K562 (cell line): ENCODE measurements at regions not wholly inside any gene's neighbourhood (a gene's known extent, or its start where the extent isn't known, plus 50 kb on each side); places are given as distances from the start of the nearest gene placed in this dataset.

Experiments used
- ATAC-seq: fragments of 200-7000 bp; cut with Tn5 transposase; 3 replicates; pipeline ENCODE4 v1.9.1; 2020; ENCODE audit warnings: moderate library complexity
- BruUV-seq: library from RNA; stranded (reverse); fragments of 400-500 nt; replicated peaks from 2 replicates; lab custom pipeline; 2021; lab: Mats Ljungman, UMichigan
- CTCF ChIA-PET: fragments of 300-600 bp; formaldehyde crosslinking; extraction: SDS; loops from one replicate; lab custom pipeline; 2021; ENCODE audit warnings: low intra/inter-chr PET ratio; lab: Yijun Ruan, JAX
- POLR2A ChIA-PET: fragments of 300-600, 350-650 bp; sonication (Branson Sonifier 250); formaldehyde crosslinking; extraction: SDS; loops from one replicate; lab custom pipeline; 2021; ENCODE audit warnings: antibody characterized with exemption, inconsistent platforms; lab: Yijun Ruan, JAX
- DNase-seq, 4 experiments: peaks; one replicate each; pipeline versions ENCODE4 v3.0.0 to v3.0.0-alpha.2; 2011 to 2018; ENCODE audit warnings: low spot score in 3 of 4, mixed read lengths in 3 of 4; ENCODE audit errors: extremely low read depth in 1 of 4
- FAIRE-seq: peaks from 2 replicates; lab custom pipeline; 2011; peaks lifted over from hg19 to GRCh38; lab: Jason Lieb, UNC
- H2AFZ ChIP-seq: 2 replicates; pipeline ENCODE4 v1.6.0; 2011; ENCODE audit warnings: low read depth, low read length, control low read depth, inconsistent platforms
- H3K27ac ChIP-seq: fragments of 200-600 bp; 3 replicates; pipeline ENCODE4 v1.8.0; 2011; ENCODE audit warnings: low read depth, mild to moderate bottlenecking, control low read depth, inconsistent platforms, low read length, moderate library complexity, mixed read lengths; ENCODE audit errors: extremely low read depth
- H3K27me3 ChIP-seq, 2 experiments: fragments of 300-600 bp in 1 of 2; 2 replicates in 1 of 2; 3 replicates in 1 of 2; pipeline versions ENCODE4 v1.6.0 to v1.8.0; 2011; ENCODE audit warnings: inconsistent platforms in 2 of 2, low read length in 2 of 2, mild to moderate bottlenecking in 1 of 2, mixed read lengths in 1 of 2, moderate library complexity in 1 of 2; ENCODE audit not compliant: control insufficient read depth in 2 of 2, insufficient read depth in 2 of 2
- H3K36me3 ChIP-seq: fragments of 300-600 bp; 3 replicates; pipeline ENCODE4 v1.8.0; 2011; ENCODE audit warnings: mild to moderate bottlenecking, low read length, inconsistent platforms; ENCODE audit not compliant: control insufficient read depth, insufficient read depth
- H3K4me1 ChIP-seq, 2 experiments: fragments of 200-600 bp in 1 of 2; replicated peaks in 1 of 2; 2 replicates in 1 of 2; 3 replicates in 1 of 2; pipeline versions ENCODE4 v1.5.1 to v1.8.0; 2011; ENCODE audit warnings: inconsistent platforms in 2 of 2, low read length in 2 of 2, mild to moderate bottlenecking in 1 of 2, mixed read lengths in 1 of 2, moderate library complexity in 1 of 2; ENCODE audit not compliant: control insufficient read depth in 2 of 2, insufficient read depth in 2 of 2
- H3K4me2 ChIP-seq: 2 replicates; pipeline ENCODE4 v1.6.1; 2011; ENCODE audit warnings: low read length, control low read depth, inconsistent platforms, mixed read lengths; ENCODE audit not compliant: insufficient read depth
- H3K4me3 ChIP-seq: fragments of 200-600 bp; sonication (generic), shearing (Covaris generic); 2 replicates; pipeline ENCODE4 v1.5.1; 2016; ENCODE audit warnings: control low read depth, inconsistent platforms
- H3K79me2 ChIP-seq: fragments of 200-600 bp; 3 replicates; pipeline ENCODE4 v1.8.0; 2011; ENCODE audit warnings: low read length, inconsistent platforms; ENCODE audit not compliant: control insufficient read depth, insufficient read depth
- H3K9ac ChIP-seq, 2 experiments: 2 replicates each; pipeline versions ENCODE4 v1.6.0 to v1.6.1; 2011; ENCODE audit warnings: low read depth in 2 of 2, low read length in 2 of 2, control low read depth in 1 of 2, inconsistent platforms in 1 of 2, mild to moderate bottlenecking in 1 of 2, mixed read lengths in 1 of 2; ENCODE audit not compliant: insufficient read depth in 1 of 2
- H3K9me1 ChIP-seq: one replicate; pipeline ENCODE4 v1.6.0; 2011; ENCODE audit warnings: inconsistent platforms, mild to moderate bottlenecking, low read length, moderate library complexity; ENCODE audit not compliant: control insufficient read depth, insufficient read depth
- H3K9me3 ChIP-seq: replicated peaks from 2 replicates; pipeline ENCODE4 v1.5.1; 2011; ENCODE audit warnings: low read depth, low read length, inconsistent platforms; ENCODE audit not compliant: control insufficient read depth, insufficient read depth
- H4K20me1 ChIP-seq: replicated peaks from 2 replicates; pipeline ENCODE4 v1.6.1; 2011; ENCODE audit warnings: low read length, inconsistent platforms, mixed read lengths; ENCODE audit not compliant: control insufficient read depth, insufficient read depth
- ASH1L ChIP-seq: fragments of 450-650 bp; IDR thresholded peaks from 2 replicates; pipeline ENCODE4 v1.6.1; 2018; ENCODE audit warnings: borderline replicate concordance, mild to moderate bottlenecking, low read depth; ENCODE audit not compliant: partially characterized antibody
- CCAR2 ChIP-seq: fragments of 200-400 bp; formaldehyde crosslinking; IDR thresholded peaks from 2 replicates; pipeline ENCODE4 v1.6.1; 2017; ENCODE audit warnings: mild to moderate bottlenecking, low read depth, low read length
- FOXJ2 ChIP-seq: fragments of 200-800 bp; sonication (Bioruptor generic); IDR thresholded peaks from 2 replicates; pipeline ENCODE4 v1.6.1; 2016; ENCODE audit warnings: missing genetic modification characterization, missing compliant biosample characterization
- GATAD2A ChIP-seq: fragments of 450-650 bp; IDR thresholded peaks from 2 replicates; pipeline ENCODE4 v1.6.1; 2017
- KAT7 ChIP-seq: sonication (generic); formaldehyde crosslinking; IDR thresholded peaks from 2 replicates; pipeline ENCODE4 v1.8.0; 2022; ENCODE audit warnings: missing genetic modification reagents, mild to moderate bottlenecking, borderline replicate concordance
- MEF2D ChIP-seq: conservative IDR thresholded peaks from 2 replicates; pipeline ENCODE4 v1.6.1; 2016; ENCODE audit warnings: low read depth, missing genetic modification characterization, missing compliant biosample characterization
- NFIX ChIP-seq: fragments of 250-450 bp; sonication (Bioruptor Pico); IDR thresholded peaks from 2 replicates; pipeline ENCODE4 v1.4.0; 2020; ENCODE audit warnings: low read depth, mild to moderate bottlenecking, moderate library complexity
- PTTG1 ChIP-seq: fragments of 450-650 bp; IDR thresholded peaks from 2 replicates; pipeline ENCODE4 v1.6.1; 2016; ENCODE audit warnings: low read depth, mild to moderate bottlenecking, missing genetic modification characterization, missing compliant biosample characterization
- RBM39 ChIP-seq: fragments of 200-400 bp; formaldehyde crosslinking; optimal IDR thresholded peaks from 2 replicates; pipeline ENCODE3; 2018; ENCODE audit warnings: low read depth, low read length
- USF1 ChIP-seq: sonication (generic); formaldehyde crosslinking; IDR thresholded peaks from 2 replicates; pipeline ENCODE4 v1.9.0; 2022; ENCODE audit warnings: mild to moderate bottlenecking, missing genetic modification reagents
- ZBTB7A ChIP-seq: IDR thresholded peaks from 2 replicates; pipeline ENCODE4 v1.6.1; 2011; ENCODE audit warnings: low read depth, mild to moderate bottlenecking, low read length, moderate library complexity, borderline replicate concordance; ENCODE audit not compliant: control insufficient read depth
- ZNF184 ChIP-seq: sonication (generic); formaldehyde crosslinking; IDR thresholded peaks from 2 replicates; pipeline ENCODE4 v1.5.0; 2020; ENCODE audit warnings: missing genetic modification reagents
- ZNF354B ChIP-seq: fragments of 250-450 bp; sonication (Bioruptor Pico); IDR thresholded peaks from 2 replicates; pipeline ENCODE4 v1.4.0; 2020
- WGBS: fragments of 100-300 bp; shearing (Covaris generic); methylation state at CpG from one replicate; pipeline ENCODE4 v1.1.6; 2016; ENCODE audit warnings: low coverage, mixed read lengths; ENCODE audit not compliant: insufficient coverage; ENCODE audit errors: missing lambda C conversion rate; 5-methylcytosine and 5-hydroxymethylcytosine counted together
- in situ Hi-C: fragments of 300-500 bp; cut with MboI; formaldehyde crosslinking; loops from 4 replicates; pipeline ENCODE4 v1.15.0; 2018; ENCODE audit warnings: inconsistent platforms, mixed read lengths
- intact Hi-C: fragments of 100-400 bp; cut with micrococcal nuclease; formaldehyde crosslinking; loops from 2 replicates; pipeline ENCODE4 v1.14.2; 2022
- TF ChIP-seq, protein P1 (sequence below), 2 experiments: fragments of 150-350 bp in 1 of 2; IDR thresholded peaks; 2 replicates each; pipeline ENCODE4 v1.6.1; 2012 to 2016; ENCODE audit warnings: low read depth in 2 of 2, low read length in 2 of 2, mild to moderate bottlenecking in 1 of 2, moderate library complexity in 1 of 2

DNA sequence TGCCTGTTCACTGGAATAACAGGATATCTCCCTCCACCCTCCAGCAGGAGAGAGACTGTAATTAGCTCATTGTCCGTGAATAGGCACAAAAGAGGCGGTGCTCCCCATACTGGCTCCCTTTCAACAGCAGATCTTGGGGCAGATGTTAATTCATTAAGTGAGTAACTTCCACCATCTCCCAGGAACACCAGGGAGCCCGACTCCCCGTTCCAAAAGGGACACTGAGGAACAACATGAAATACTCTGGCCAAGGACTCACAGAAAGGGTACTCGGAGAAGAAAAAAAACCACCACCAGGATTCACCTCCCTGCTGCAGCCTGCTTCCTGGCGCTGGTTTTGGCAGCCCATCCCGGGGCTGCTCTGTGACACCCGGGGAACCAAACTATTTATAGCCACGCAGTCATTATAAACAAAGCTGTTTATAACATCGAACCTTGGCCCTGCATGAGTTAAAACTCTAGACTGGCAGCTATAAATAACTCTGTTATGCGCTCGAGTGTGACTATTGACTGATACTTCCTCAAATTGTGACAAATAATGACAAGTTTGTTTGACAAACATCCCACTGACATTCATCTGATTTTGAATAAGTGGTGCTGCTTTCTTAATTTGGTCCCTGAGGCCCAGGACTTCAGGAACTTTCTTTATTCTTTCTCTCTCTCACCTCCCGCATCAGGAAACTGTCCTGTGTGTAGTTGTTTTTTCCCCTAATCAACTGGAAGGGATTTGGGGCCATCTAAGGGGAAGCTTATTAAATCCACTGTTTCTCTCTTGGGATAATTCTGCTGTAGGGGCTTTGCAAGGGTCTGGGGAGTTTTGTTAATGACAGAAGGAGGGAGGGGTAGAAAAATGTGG, 521.6 kb downstream of the CD83 start:
- peak overlapping the region; percentile 4 for H3K4me2 ChIP-seq
- no peak for TF ChIP-seq CCAR2
- TF ChIP-seq MEF2D (tag), result peak; percentile 93
- no peak for TF ChIP-seq ASH1L
- no peak for TF ChIP-seq NFIX
- no peak for TF ChIP-seq GATAD2A
- no peak for TF ChIP-seq KAT7 (CRISPR knock-in tag)
- TF ChIP-seq ZBTB7A, result no peak
- no peak for TF ChIP-seq PTTG1
- TF ChIP-seq FOXJ2 (tag), result no peak
- no peak for TF ChIP-seq RBM39
- TF ChIP-seq, protein P1, sequence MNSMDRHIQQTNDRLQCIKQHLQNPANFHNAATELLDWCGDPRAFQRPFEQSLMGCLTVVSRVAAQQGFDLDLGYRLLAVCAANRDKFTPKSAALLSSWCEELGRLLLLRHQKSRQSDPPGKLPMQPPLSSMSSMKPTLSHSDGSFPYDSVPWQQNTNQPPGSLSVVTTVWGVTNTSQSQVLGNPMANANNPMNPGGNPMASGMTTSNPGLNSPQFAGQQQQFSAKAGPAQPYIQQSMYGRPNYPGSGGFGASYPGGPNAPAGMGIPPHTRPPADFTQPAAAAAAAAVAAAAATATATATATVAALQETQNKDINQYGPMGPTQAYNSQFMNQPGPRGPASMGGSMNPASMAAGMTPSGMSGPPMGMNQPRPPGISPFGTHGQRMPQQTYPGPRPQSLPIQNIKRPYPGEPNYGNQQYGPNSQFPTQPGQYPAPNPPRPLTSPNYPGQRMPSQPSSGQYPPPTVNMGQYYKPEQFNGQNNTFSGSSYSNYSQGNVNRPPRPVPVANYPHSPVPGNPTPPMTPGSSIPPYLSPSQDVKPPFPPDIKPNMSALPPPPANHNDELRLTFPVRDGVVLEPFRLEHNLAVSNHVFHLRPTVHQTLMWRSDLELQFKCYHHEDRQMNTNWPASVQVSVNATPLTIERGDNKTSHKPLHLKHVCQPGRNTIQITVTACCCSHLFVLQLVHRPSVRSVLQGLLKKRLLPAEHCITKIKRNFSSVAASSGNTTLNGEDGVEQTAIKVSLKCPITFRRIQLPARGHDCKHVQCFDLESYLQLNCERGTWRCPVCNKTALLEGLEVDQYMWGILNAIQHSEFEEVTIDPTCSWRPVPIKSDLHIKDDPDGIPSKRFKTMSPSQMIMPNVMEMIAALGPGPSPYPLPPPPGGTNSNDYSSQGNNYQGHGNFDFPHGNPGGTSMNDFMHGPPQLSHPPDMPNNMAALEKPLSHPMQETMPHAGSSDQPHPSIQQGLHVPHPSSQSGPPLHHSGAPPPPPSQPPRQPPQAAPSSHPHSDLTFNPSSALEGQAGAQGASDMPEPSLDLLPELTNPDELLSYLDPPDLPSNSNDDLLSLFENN (IDR thresholded peaks at IDR 0.05; ENCODE audit: low read depth in 2 of 2, low read length in 2 of 2), result no peak
- TF ChIP-seq USF1 (CRISPR knock-in tag), result no peak
- TF ChIP-seq ZNF184 (CRISPR knock-in tag), result no peak
- TF ChIP-seq ZNF354B (CRISPR knock-in tag), result no peak

More for the DNA sequence above, 521.6 kb downstream of the CD83 start:
- ChIA-PET CTCF (no interaction called here), POLR2A (interaction anchor here (0.6 to 1.2 kb wide), 9 partner anchors 9 to 339 kb away, joined by 3 to 5 read pairs (median 3); no protein-coding TSS in a partner anchor)
- intact Hi-C loops, result no loop called here
- 17% methylated on average over 13 of the region's 13 CpGs for WGBS
- Histone ChIP-seq H3K36me3 (no peaks in the 10 kb centered on the region), H3K4me1 (peaks cover 11 to 43% of the 10 kb centered on the region in 2 experiments; a peak in 4 of 5 replicates), H3K27ac (no peak overlapping the region), H4K20me1 (no peaks in the 10 kb centered on the region), H3K4me3 (no peak overlapping the region), H3K79me2 (no peaks in the 10 kb centered on the region), H3K9me3 (no peaks in the 10 kb centered on the region), H2AFZ (peak overlapping the region; percentile 70), H3K9me1 (no peaks in the 10 kb centered on the region), H3K9ac (peak overlapping the region; percentile 9 to 32; a peak in 1 of 4 replicates), H3K27me3 (no peaks in the 10 kb centered on the region)
- peak in 1 of 4 experiments; percentile 27 for DNase-seq
- ATAC-seq, result peak; percentile 45; the same call in 2 of the 3 replicates
- in situ Hi-C loops, result no loop called here
- FAIRE-seq, result no peak
- no TSS peak for BruUV-seq
